ENCODE measurements at regions not wholly inside any gene's neighbourhood (a gene's known extent, or its start where the extent isn't known, plus 50 kb on each side); places are given as distances from the start of the nearest gene placed in this dataset.

GRCh38 chr5:98994611-98995010, 65.8 kb upstream of the CHD1 start:
- H3K27me3 ChIP-seq: no peaks in the 10 kb centered on the region
- intact Hi-C loops (cut with DNase I; ENCODE audit: low total_unique reads): no loop called here
- no peak for DNase-seq
- H3K4me3 ChIP-seq: no peak overlapping the region
- no peaks in the 10 kb centered on the region for H3K36me3 ChIP-seq
- H3K4me1 ChIP-seq: no peaks in the 10 kb centered on the region
- no peaks in the 10 kb centered on the region for H3K9me3 ChIP-seq
- TF ChIP-seq CTCF (IDR thresholded peaks at IDR 0.05): no peak
- no peak for TF ChIP-seq POLR2A (IDR thresholded peaks at IDR 0.05)
- no peak overlapping the region for H3K27ac ChIP-seq

GRCh38 chr5:98993512-98993911, 64.7 kb upstream of the CHD1 start:
- Histone ChIP-seq H3K36me3 (no peaks in the 10 kb centered on the region), H3K4me3 (no peak overlapping the region), H3K4me1 (no peaks in the 10 kb centered on the region), H3K9me3 (no peaks in the 10 kb centered on the region), H3K27me3 (no peaks in the 10 kb centered on the region), H3K27ac (no peak overlapping the region)
- no peak for TF ChIP-seq CTCF (IDR thresholded peaks at IDR 0.05)
- intact Hi-C loops (cut with DNase I; ENCODE audit: low total_unique reads): no loop called here
- DNase-seq: no peak

- Histone ChIP-seq H3K27me3 (no peaks in the 10 kb centered on the region), H3K4me3 (no peak overlapping the region), H3K27ac (no peak overlapping the region), H3K9me3 (no peaks in the 10 kb centered on the region), H3K36me3 (no peaks in the 10 kb centered on the region), H3K4me1 (no peaks in the 10 kb centered on the region)
- TF ChIP-seq CTCF (IDR thresholded peaks at IDR 0.05): no peak
- no peak for TF ChIP-seq POLR2A (IDR thresholded peaks at IDR 0.05)
- DNase-seq: no peak
- intact Hi-C loops (cut with DNase I; ENCODE audit: low total_unique reads): no loop called here
Measured at GRCh38 chr5:98992552-98992951, 63.7 kb upstream of the CHD1 start.

GRCh38 chr5:98989727-98990126, 60.9 kb upstream of the CHD1 start:
- Histone ChIP-seq H3K9me3 (no peaks in the 10 kb centered on the region), H3K36me3 (no peaks in the 10 kb centered on the region), H3K4me3 (no peak overlapping the region), H3K4me1 (no peaks in the 10 kb centered on the region), H3K27me3 (no peaks in the 10 kb centered on the region), H3K27ac (no peak overlapping the region)
- intact Hi-C loops (cut with DNase I; ENCODE audit: low total_unique reads): no loop called here
- no peak for TF ChIP-seq CTCF (IDR thresholded peaks at IDR 0.05)
- no peak for TF ChIP-seq POLR2A (IDR thresholded peaks at IDR 0.05)
- DNase-seq: no peak

GRCh38 chr5:98986587-98986986, 57.8 kb upstream of the CHD1 start:
- TF ChIP-seq POLR2A (IDR thresholded peaks at IDR 0.05): no peak
- no peak for TF ChIP-seq CTCF (IDR thresholded peaks at IDR 0.05)
- H3K4me1 ChIP-seq: no peaks in the 10 kb centered on the region
- DNase-seq: no peak
- H3K36me3 ChIP-seq: no peaks in the 10 kb centered on the region
- H3K4me3 ChIP-seq: no peak overlapping the region
- no peaks in the 10 kb centered on the region for H3K27me3 ChIP-seq
- intact Hi-C loops (cut with DNase I; ENCODE audit: low total_unique reads): no loop called here
- no peaks in the 10 kb centered on the region for H3K9me3 ChIP-seq
- H3K27ac ChIP-seq: no peak overlapping the region
